Activated T-helper 17 cell treated with anti-CD3 and anti-CD28 coated beads, Interleukin-2, amount 50 U/mL, for 72 hours (primary cell): ENCODE measurements at regions not wholly inside any gene's neighbourhood (a gene's known extent, or its start where the extent isn't known, plus 50 kb on each side); places are given as distances from the start of the nearest gene placed in this dataset.

Experiments used
- ATAC-seq: fragments of 150-1000 bp; cut with Tn5 transposase; replicated peaks from 2 replicates; pipeline ENCODE4 v1.10.0; 2021; ENCODE audit warnings: mild to moderate bottlenecking, moderate library complexity
- H3K27ac Mint-ChIP-seq: one replicate; pipeline ENCODE4 v1.8.0; 2022; ENCODE audit warnings: mixed read lengths
- H3K27me3 Mint-ChIP-seq: one replicate; pipeline ENCODE4 v1.8.0; 2022; ENCODE audit warnings: mixed read lengths
- H3K36me3 Mint-ChIP-seq: one replicate; pipeline ENCODE4 v1.8.0; 2022; ENCODE audit warnings: low read depth, mild to moderate bottlenecking, mixed read lengths
- H3K4me1 Mint-ChIP-seq: one replicate; pipeline ENCODE4 v1.8.0; 2022; ENCODE audit warnings: mixed read lengths
- H3K4me3 Mint-ChIP-seq: one replicate; pipeline ENCODE4 v1.8.0; 2022; ENCODE audit warnings: mild to moderate bottlenecking, mixed read lengths
- H3K9me3 Mint-ChIP-seq: one replicate; pipeline ENCODE4 v1.8.0; 2022; ENCODE audit warnings: mixed read lengths

GRCh38 chr4:71275570-71275969 is 63.2 kb upstream of the SLC4A4 start:
- no peaks in the 10 kb centered on the region for H3K27me3 Mint-ChIP-seq
- no peak for ATAC-seq
- peak overlapping the region; percentile 20 for H3K4me3 Mint-ChIP-seq
- H3K36me3 Mint-ChIP-seq, result no peaks in the 10 kb centered on the region
- H3K9me3 Mint-ChIP-seq, result no peaks in the 10 kb centered on the region
- H3K27ac Mint-ChIP-seq, result no peak overlapping the region
- H3K4me1 Mint-ChIP-seq, result peaks cover 9% of the 10 kb centered on the region

- no peak overlapping the region for H3K4me3 Mint-ChIP-seq
- H3K9me3 Mint-ChIP-seq, result no peaks in the 10 kb centered on the region
- H3K4me1 Mint-ChIP-seq, result peaks cover 9% of the 10 kb centered on the region
- ATAC-seq, result no peak
- H3K27me3 Mint-ChIP-seq, result no peaks in the 10 kb centered on the region
- H3K36me3 Mint-ChIP-seq, result no peaks in the 10 kb centered on the region
- no peak overlapping the region for H3K27ac Mint-ChIP-seq
Observed at GRCh38 chr4:71277353-71277752, 61.5 kb upstream of the SLC4A4 start.

GRCh38 chr4:71283642-71284257 is 55.1 kb upstream of the SLC4A4 start:
- no peaks in the 10 kb centered on the region for H3K9me3 Mint-ChIP-seq
- ATAC-seq, result no peak
- no peaks in the 10 kb centered on the region for H3K4me1 Mint-ChIP-seq
- peaks cover 3% of the 10 kb centered on the region for H3K27me3 Mint-ChIP-seq
- no peak overlapping the region for H3K27ac Mint-ChIP-seq
- no peaks in the 10 kb centered on the region for H3K36me3 Mint-ChIP-seq
- H3K4me3 Mint-ChIP-seq, result no peak overlapping the region

DNA sequence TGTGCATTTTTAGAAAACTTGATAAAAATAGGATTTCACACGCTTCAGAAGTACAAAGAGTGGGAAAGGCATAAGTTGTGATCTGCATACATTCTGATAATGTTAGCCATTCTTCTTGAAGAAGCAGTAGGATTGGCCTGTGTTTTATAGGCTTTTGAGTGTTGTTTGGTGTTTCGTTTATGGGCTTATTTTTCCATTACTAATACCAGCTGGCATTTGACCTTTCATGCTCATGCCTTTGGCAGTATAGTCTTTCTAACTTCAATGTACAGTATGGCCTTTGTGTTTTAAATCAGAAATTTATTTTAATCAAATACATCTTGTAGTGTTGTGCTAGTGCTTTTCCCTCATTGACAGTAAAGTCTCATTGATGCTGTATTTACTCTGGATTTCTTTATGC is 51.5 kb upstream of the SLC4A4 start:
- H3K36me3 Mint-ChIP-seq, result no peaks in the 10 kb centered on the region
- H3K27me3 Mint-ChIP-seq, result peaks cover 12% of the 10 kb centered on the region
- ATAC-seq, result no peak
- H3K27ac Mint-ChIP-seq, result no peak overlapping the region
- H3K9me3 Mint-ChIP-seq, result no peaks in the 10 kb centered on the region
- no peaks in the 10 kb centered on the region for H3K4me1 Mint-ChIP-seq
- H3K4me3 Mint-ChIP-seq, result no peak overlapping the region

GRCh38 chr4:71288875-71289274 is 49.9 kb upstream of the SLC4A4 start:
- no peak for ATAC-seq
- no peaks in the 10 kb centered on the region for H3K36me3 Mint-ChIP-seq
- H3K4me3 Mint-ChIP-seq, result no peak overlapping the region
- H3K27me3 Mint-ChIP-seq, result peaks cover 9% of the 10 kb centered on the region
- H3K27ac Mint-ChIP-seq, result no peak overlapping the region
- H3K4me1 Mint-ChIP-seq, result no peaks in the 10 kb centered on the region
- H3K9me3 Mint-ChIP-seq, result no peaks in the 10 kb centered on the region
